ENCODE measurements at regions not wholly inside any gene's neighbourhood (a gene's known extent, or its start where the extent isn't known, plus 50 kb on each side); places are given as distances from the start of the nearest gene placed in this dataset.
A peak's percentile ranks its signal among the peaks of the same experiment; 100 is the strongest.
"Not testable (repeated sequence)": the region's sequence is repeated elsewhere in the genome, so short reads cannot be mapped to it uniquely, and the experiment has no call there.

GRCh38 chrY:16715278-16715677, 1164.7 kb downstream of the CDY2B start:
- ATAC-seq (ENCODE audit: low read depth) (no peak), DNase-seq (ENCODE audit: low spot score in 2 of 2) (no peak)
- Mint-ChIP-seq H3K36me3 (no peaks in the 10 kb centered on the region), H3K4me3 (no peak overlapping the region), H3K27me3 (no peaks in the 10 kb centered on the region), H3K4me1 (no peaks in the 10 kb centered on the region), H3K27ac (no peak overlapping the region), H3K9me3 (no peaks in the 10 kb centered on the region)

DNA sequence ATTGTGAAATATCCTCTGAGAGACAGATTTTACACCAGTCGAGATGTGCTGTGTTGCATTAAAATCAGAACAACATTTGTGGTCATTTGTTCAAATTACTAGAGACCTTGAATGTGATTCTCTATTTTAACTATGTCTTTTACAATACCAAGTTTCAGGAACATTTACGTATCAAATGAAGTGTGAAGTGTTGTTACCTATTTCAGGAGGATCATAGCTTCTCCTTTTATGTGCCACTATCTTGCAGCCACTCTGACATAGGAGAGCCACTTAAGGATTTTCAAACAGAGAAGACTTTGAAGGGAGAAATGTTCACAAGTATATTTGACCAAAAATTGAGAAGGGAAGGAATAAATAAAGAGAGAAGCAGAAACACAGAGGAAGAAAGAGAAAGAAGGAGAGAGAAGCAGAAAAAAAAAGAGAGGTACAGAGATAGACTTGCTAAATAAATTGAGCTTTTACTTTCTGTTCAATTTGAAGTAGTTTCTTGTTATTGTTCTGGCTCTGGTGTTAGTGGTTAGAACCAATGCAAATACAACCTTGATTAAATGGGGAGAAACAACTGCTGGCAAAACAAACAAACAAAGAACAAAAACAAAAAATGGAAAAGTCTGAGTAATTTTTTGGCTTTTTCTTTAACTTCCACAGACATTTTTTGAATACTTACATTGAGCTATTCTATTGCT, 1206.8 kb downstream of the CDY2B start:
- Mint-ChIP-seq H3K27ac (no peak overlapping the region), H3K27me3 (peaks cover 2% of the 10 kb centered on the region), H3K9me3 (no peaks in the 10 kb centered on the region), H3K36me3 (no peaks in the 10 kb centered on the region), H3K4me3 (no peak overlapping the region), H3K4me1 (peaks cover 5% of the 10 kb centered on the region)
- ATAC-seq (ENCODE audit: low read depth) (no peak), DNase-seq (ENCODE audit: low spot score in 2 of 2) (no peak)

DNA sequence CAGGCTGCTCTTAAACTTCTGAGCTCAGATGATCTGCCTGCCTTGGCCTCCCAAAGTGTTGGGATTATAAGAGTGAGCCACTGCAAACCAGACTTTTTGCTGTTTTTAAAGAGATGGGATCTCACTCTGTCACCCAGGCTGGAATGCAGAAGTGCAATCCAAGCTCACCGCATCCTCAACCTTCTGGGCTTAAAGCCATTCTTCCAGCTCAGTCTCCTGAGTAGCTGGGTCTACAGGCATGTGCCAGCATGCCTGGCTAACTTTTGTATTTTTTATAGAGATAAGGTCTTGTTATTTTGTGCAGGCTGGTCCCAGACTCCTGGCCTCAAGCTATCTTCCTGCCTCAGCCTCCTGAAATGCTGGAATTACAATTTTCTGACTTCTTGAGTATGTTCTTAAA, 1211.6 kb downstream of the CDY2B start:
- peaks cover 5% of the 10 kb centered on the region for H3K4me1 Mint-ChIP-seq
- H3K27ac Mint-ChIP-seq = no peak overlapping the region
- H3K9me3 Mint-ChIP-seq = peaks cover 2% of the 10 kb centered on the region
- no peaks in the 10 kb centered on the region for H3K36me3 Mint-ChIP-seq
- ATAC-seq (ENCODE audit: low read depth) = no peak
- no peak for DNase-seq (ENCODE audit: low spot score in 2 of 2)
- H3K27me3 Mint-ChIP-seq = no peaks in the 10 kb centered on the region
- H3K4me3 Mint-ChIP-seq = no peak overlapping the region

GRCh38 chrY:16662741-16663140, 1217.3 kb downstream of the CDY2B start:
- H3K4me3 Mint-ChIP-seq = no peak overlapping the region
- no peak for DNase-seq (ENCODE audit: low spot score in 2 of 2)
- ATAC-seq (ENCODE audit: low read depth) = no peak
- H3K27me3 Mint-ChIP-seq = no peaks in the 10 kb centered on the region
- no peak overlapping the region for H3K27ac Mint-ChIP-seq
- H3K36me3 Mint-ChIP-seq = no peaks in the 10 kb centered on the region
- no peaks in the 10 kb centered on the region for H3K9me3 Mint-ChIP-seq
- H3K4me1 Mint-ChIP-seq = no peaks in the 10 kb centered on the region

DNA sequence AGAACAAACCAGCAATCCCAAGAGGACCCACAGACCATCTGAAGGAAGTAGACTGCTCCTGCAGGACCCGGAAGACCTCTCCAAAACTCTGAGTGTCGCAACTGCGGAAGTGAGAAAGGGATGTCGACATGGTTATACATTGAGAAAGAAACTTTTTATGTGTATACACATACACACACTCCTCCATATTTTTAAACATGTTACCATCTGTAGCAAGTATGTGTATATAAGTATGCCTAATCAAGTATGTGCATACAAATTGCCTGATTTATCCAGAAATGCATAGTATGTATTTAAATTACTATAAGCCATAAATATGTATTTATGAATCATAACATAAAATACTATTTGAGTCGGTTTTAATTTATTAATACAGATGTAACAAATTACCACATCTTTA, 1220.7 kb downstream of the CDY2B start:
- Mint-ChIP-seq H3K27me3 (no peaks in the 10 kb centered on the region), H3K4me1 (no peaks in the 10 kb centered on the region), H3K27ac (no peak overlapping the region), H3K36me3 (no peaks in the 10 kb centered on the region), H3K9me3 (no peaks in the 10 kb centered on the region), H3K4me3 (no peak overlapping the region)
- DNase-seq (ENCODE audit: low spot score in 2 of 2) (no peak), ATAC-seq (ENCODE audit: low read depth) (no peak)

GRCh38 chrY:16653971-16654370, 1226.0 kb downstream of the CDY2B start:
- H3K9me3 Mint-ChIP-seq = no peaks in the 10 kb centered on the region
- DNase-seq (ENCODE audit: low spot score in 2 of 2) (no peak), ATAC-seq (ENCODE audit: low read depth) (no peak)
- H3K4me1 Mint-ChIP-seq = peaks cover 3% of the 10 kb centered on the region
- H3K27ac Mint-ChIP-seq = no peak overlapping the region
- H3K36me3 Mint-ChIP-seq = no peaks in the 10 kb centered on the region
- no peak overlapping the region for H3K4me3 Mint-ChIP-seq
- H3K27me3 Mint-ChIP-seq = no peaks in the 10 kb centered on the region

DNA sequence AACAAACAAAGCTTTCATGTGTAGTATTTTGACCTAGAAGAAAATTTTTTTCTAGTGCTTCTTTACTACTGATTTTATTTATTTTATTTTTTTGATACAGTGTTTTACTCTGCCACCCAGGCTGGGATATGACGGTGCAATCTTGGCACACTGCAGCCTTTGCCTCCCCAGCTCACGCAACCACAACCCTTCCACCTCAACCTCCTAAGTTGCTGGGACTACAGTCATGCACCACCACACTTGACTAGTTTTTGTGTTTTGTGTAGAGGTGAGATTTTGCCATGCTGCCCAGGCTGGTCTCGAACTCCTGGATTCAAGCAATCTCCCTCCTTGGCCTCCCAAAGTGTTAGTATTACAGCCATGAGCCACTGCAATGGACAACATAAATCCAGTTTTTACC, 1234.0 kb downstream of the CDY2B start:
- Mint-ChIP-seq H3K4me3 (peak overlapping the region; percentile 11), H3K9me3 (no peaks in the 10 kb centered on the region), H3K27me3 (no peaks in the 10 kb centered on the region), H3K27ac (no peak overlapping the region), H3K4me1 (peaks cover 11% of the 10 kb centered on the region), H3K36me3 (no peaks in the 10 kb centered on the region)
- DNase-seq (ENCODE audit: low spot score in 2 of 2) = no peak
- peak; percentile 38 for ATAC-seq (ENCODE audit: low read depth)

GRCh38 chrY:16645449-16645848, 1234.6 kb downstream of the CDY2B start:
- Mint-ChIP-seq H3K27ac (no peak overlapping the region), H3K4me1 (peaks cover 11% of the 10 kb centered on the region), H3K27me3 (no peaks in the 10 kb centered on the region), H3K36me3 (no peaks in the 10 kb centered on the region), H3K9me3 (no peaks in the 10 kb centered on the region), H3K4me3 (no peak overlapping the region)
- ATAC-seq (ENCODE audit: low read depth) = no peak
- no peak for DNase-seq (ENCODE audit: low spot score in 2 of 2)

- Mint-ChIP-seq H3K4me3 (no peak overlapping the region), H3K27me3 (no peaks in the 10 kb centered on the region), H3K36me3 (no peaks in the 10 kb centered on the region), H3K9me3 (no peaks in the 10 kb centered on the region), H3K27ac (peak overlapping the region; percentile 82), H3K4me1 (peaks cover 11% of the 10 kb centered on the region)
- ATAC-seq (ENCODE audit: low read depth) = peak; percentile 75
- DNase-seq (ENCODE audit: low spot score in 2 of 2) = peak in 1 of 2 donors; percentile 25
Observed at GRCh38 chrY:16644270-16644800, 1235.7 kb downstream of the CDY2B start.

DNA sequence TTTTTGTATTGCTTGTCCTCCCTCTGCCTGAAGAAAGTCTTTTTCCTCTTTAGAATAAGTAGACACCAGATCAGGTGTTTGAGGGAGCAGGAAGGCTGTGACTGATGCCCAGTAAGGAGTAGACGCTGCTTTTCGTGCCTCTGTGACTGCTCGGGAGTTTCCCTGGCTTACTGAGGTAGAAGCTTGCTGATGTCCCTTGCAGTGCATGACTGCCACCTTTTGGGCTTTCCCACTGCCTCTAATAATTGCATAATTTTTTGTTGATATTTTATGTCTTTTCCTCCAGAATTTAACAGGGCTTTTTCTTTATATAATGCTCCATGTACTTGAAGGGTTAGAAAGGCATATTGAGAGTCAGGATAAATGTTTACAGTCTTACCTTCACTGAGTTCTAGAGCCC, 1240.2 kb downstream of the CDY2B start:
- DNase-seq (ENCODE audit: low spot score in 2 of 2) (peak in 1 of 2 donors; percentile 26), ATAC-seq (ENCODE audit: low read depth) (peak; percentile 44)
- no peaks in the 10 kb centered on the region for H3K9me3 Mint-ChIP-seq
- H3K4me3 Mint-ChIP-seq = no peak overlapping the region
- H3K27ac Mint-ChIP-seq = no peak overlapping the region
- no peaks in the 10 kb centered on the region for H3K27me3 Mint-ChIP-seq
- no peaks in the 10 kb centered on the region for H3K36me3 Mint-ChIP-seq
- H3K4me1 Mint-ChIP-seq = peaks cover 7% of the 10 kb centered on the region

GRCh38 chrY:16638743-16639142, 1241.3 kb downstream of the CDY2B start:
- H3K36me3 Mint-ChIP-seq; H3K4me3 Mint-ChIP-seq; H3K27me3 Mint-ChIP-seq; H3K4me1 Mint-ChIP-seq; H3K27ac Mint-ChIP-seq; DNase-seq (ENCODE audit: low spot score in 2 of 2); H3K9me3 Mint-ChIP-seq; ATAC-seq (ENCODE audit: low read depth): not testable (repeated sequence)

DNA sequence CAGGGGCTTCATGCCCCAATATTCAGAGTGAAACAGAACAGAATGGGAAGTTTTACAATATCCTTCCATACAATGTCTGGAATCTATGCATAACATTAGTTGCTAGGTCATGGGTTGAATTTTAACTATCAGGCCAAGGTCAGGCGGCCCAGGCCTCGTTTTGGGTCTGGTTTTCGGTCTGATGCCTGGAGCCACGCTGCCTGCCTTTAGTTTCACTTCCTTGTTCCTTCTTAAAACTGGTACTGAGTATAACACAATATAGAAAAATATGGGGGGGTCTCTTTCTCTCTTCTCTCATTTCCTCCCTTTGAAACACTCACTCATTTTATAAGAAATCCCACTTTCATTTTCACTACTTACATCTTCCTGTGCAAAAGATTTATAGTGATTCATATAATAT, 1243.8 kb downstream of the CDY2B start:
- H3K27ac Mint-ChIP-seq = peak overlapping the region; percentile 69
- ATAC-seq (ENCODE audit: low read depth) = peak; percentile 92
- H3K9me3 Mint-ChIP-seq = no peaks in the 10 kb centered on the region

GRCh38 chrY:16629146-16629545, 1250.9 kb downstream of the CDY2B start:
- H3K27me3 Mint-ChIP-seq = no peaks in the 10 kb centered on the region
- no peak overlapping the region for H3K4me3 Mint-ChIP-seq
- no peaks in the 10 kb centered on the region for H3K4me1 Mint-ChIP-seq
- H3K9me3 Mint-ChIP-seq = no peaks in the 10 kb centered on the region
- ATAC-seq (ENCODE audit: low read depth) = no peak
- H3K36me3 Mint-ChIP-seq = no peaks in the 10 kb centered on the region
- DNase-seq (ENCODE audit: low spot score in 2 of 2) = no peak
- no peak overlapping the region for H3K27ac Mint-ChIP-seq

More for the DNA sequence above, 1243.8 kb downstream of the CDY2B start:
- Mint-ChIP-seq H3K4me3 (no peak overlapping the region), H3K36me3 (no peaks in the 10 kb centered on the region), H3K27me3 (no peaks in the 10 kb centered on the region), H3K4me1 (peaks cover 2% of the 10 kb centered on the region)
- DNase-seq (ENCODE audit: low spot score in 2 of 2) = peak in 1 of 2 donors; percentile 41

GRCh38 chrY:16627122-16627521, 1252.9 kb downstream of the CDY2B start:
- Mint-ChIP-seq H3K27ac (no peak overlapping the region), H3K27me3 (no peaks in the 10 kb centered on the region), H3K4me1 (no peaks in the 10 kb centered on the region), H3K4me3 (no peak overlapping the region), H3K36me3 (no peaks in the 10 kb centered on the region), H3K9me3 (no peaks in the 10 kb centered on the region)
- DNase-seq (ENCODE audit: low spot score in 2 of 2) = no peak
- no peak for ATAC-seq (ENCODE audit: low read depth)

Data from memory B cell (primary cell).